B cell (primary cell): ENCODE measurements at regions not wholly inside any gene's neighbourhood (a gene's known extent, or its start where the extent isn't known, plus 50 kb on each side); places are given as distances from the start of the nearest gene placed in this dataset.

Source experiments
- ATAC-seq: fragments of 200-7000 bp; cut with Tn5 transposase; one replicate; pipeline ENCODE4 v1.10.0; 2021; ENCODE audit warnings: low read depth, mild to moderate bottlenecking, moderate number of reproducible peaks, moderate library complexity
- CTCF ChIA-PET: fragments of 350-600 bp; sonication (Branson Sonifier 250); formaldehyde crosslinking; loops from one replicate; lab custom pipeline; 2021; ENCODE audit warnings: antibody characterized with exemption, inconsistent platforms; lab: Charles Lee
- POLR2A ChIA-PET: fragments of 350-600 bp; sonication (Branson Sonifier 250); formaldehyde crosslinking; loops from one replicate; lab custom pipeline; 2021; ENCODE audit warnings: antibody characterized with exemption; lab: Charles Lee
- DNase-seq: peaks from one replicate; pipeline ENCODE4 v3.0.0; 2013
- H2AFZ ChIP-seq: 2 replicates; pipeline ENCODE4 v1.6.1; 2012; ENCODE audit warnings: mild to moderate bottlenecking, low read depth, low read length; ENCODE audit not compliant: insufficient read depth, poor library complexity, severe bottlenecking
- H3K27ac ChIP-seq, 2 donors: 1 replicate in 1 of 2; 2 replicates in 1 of 2; pipeline ENCODE4 v1.5.1; 2012 to 2013; ENCODE audit warnings: low read length in 2 of 2, mild to moderate bottlenecking in 2 of 2, moderate library complexity in 1 of 2
- H3K27me3 ChIP-seq, 4 experiments: fragments of 200-600 bp in 1 of 4; sonication (generic) in 1 of 4; replicated peaks in 1 of 4; 1 replicate in 2 of 4; 2 replicates in 2 of 4; pipeline versions ENCODE4 v1.6.1 to v1.7.0; 2013 to 2016; ENCODE audit warnings: low read length in 3 of 4, mild to moderate bottlenecking in 2 of 4, mixed read lengths in 1 of 4, moderate library complexity in 1 of 4; ENCODE audit not compliant: insufficient read depth in 4 of 4, control insufficient read depth in 3 of 4; ENCODE audit errors: control extremely low read depth in 1 of 4
- H3K36me3 ChIP-seq, 2 experiments: replicated peaks in 1 of 2; 1 replicate in 1 of 2; 2 replicates in 1 of 2; pipeline versions ENCODE4 v1.6.1 to v1.7.1; 2013; ENCODE audit warnings: low read length in 1 of 2; ENCODE audit not compliant: insufficient read depth in 2 of 2, control insufficient read depth in 1 of 2; ENCODE audit errors: control extremely low read depth in 1 of 2, extremely low read depth in 1 of 2
- H3K4me1 ChIP-seq, 2 donors: fragments of 200-600 bp in 1 of 2; sonication (generic) in 1 of 2; 1 replicate in 1 of 2; 2 replicates in 1 of 2; pipeline versions ENCODE4 v1.5.1 to v1.6.1; 2013 to 2017; ENCODE audit warnings: low read length in 2 of 2; ENCODE audit not compliant: control insufficient read depth in 2 of 2, insufficient read depth in 2 of 2
- H3K4me2 ChIP-seq: replicated peaks from 2 replicates; pipeline ENCODE3; 2012; ENCODE audit warnings: mild to moderate bottlenecking, low read depth, low read length; ENCODE audit not compliant: poor library complexity, severe bottlenecking
- H3K4me3 ChIP-seq, 5 experiments: fragments of 200-600 bp in 1 of 5; sonication (generic) in 1 of 5; 1 replicate in 3 of 5; 2 replicates in 2 of 5; pipeline versions ENCODE4 v1.5.1 to v1.7.0; 2011 to 2016; ENCODE audit warnings: low read length in 4 of 5, mild to moderate bottlenecking in 4 of 5, low read depth in 2 of 5, control low read depth in 1 of 5, moderate library complexity in 1 of 5; ENCODE audit not compliant: insufficient read depth in 1 of 5; ENCODE audit errors: control extremely low read depth in 1 of 5, extremely low read depth in 1 of 5
- H3K79me2 ChIP-seq: fragments of 200-600 bp; sonication (generic); one replicate; pipeline ENCODE4 v1.6.0; 2016; ENCODE audit warnings: low read length; ENCODE audit not compliant: control insufficient read depth, insufficient read depth
- H3K9ac ChIP-seq: fragments of 200-600 bp; sonication (generic); 2 replicates; pipeline ENCODE4 v1.6.1; 2017; ENCODE audit warnings: mild to moderate bottlenecking, low read length, moderate library complexity
- H3K9me3 ChIP-seq, 3 donors: one replicate each; pipeline versions ENCODE4 v1.6.1 to v1.7.1; 2013; ENCODE audit warnings: low read length in 2 of 3; ENCODE audit not compliant: control insufficient read depth in 2 of 3, insufficient read depth in 1 of 3; ENCODE audit errors: control extremely low read depth in 1 of 3
- H4K20me1 ChIP-seq: 2 replicates; pipeline ENCODE4 v1.6.0; 2012; ENCODE audit warnings: mild to moderate bottlenecking, low read length; ENCODE audit not compliant: insufficient read depth, control insufficient read depth, poor library complexity, severe bottlenecking
- H3K27ac Mint-ChIP-seq: one replicate; pipeline ENCODE4 v1.8.0; 2021; ENCODE audit warnings: mixed read lengths
- H3K27me3 Mint-ChIP-seq: one replicate; pipeline ENCODE4 v1.8.0; 2021; ENCODE audit warnings: mixed read lengths
- H3K4me1 Mint-ChIP-seq: one replicate; pipeline ENCODE4 v1.8.0; 2021; ENCODE audit warnings: mixed read lengths
- H3K4me3 Mint-ChIP-seq: one replicate; pipeline ENCODE4 v1.8.0; 2021; ENCODE audit warnings: mixed read lengths
- H3K9me3 Mint-ChIP-seq: one replicate; pipeline ENCODE4 v1.8.0; 2022; ENCODE audit warnings: mixed read lengths; ENCODE audit not compliant: insufficient read depth
- CTCF ChIP-seq: fragments of 200-600 bp; IDR thresholded peaks from one replicate; pipeline ENCODE4 v1.8.0; 2022; ENCODE audit warnings: antibody characterized with exemption, mild to moderate bottlenecking
- EZH2 ChIP-seq: IDR thresholded peaks from 2 replicates; pipeline ENCODE4 v1.6.1; 2012; ENCODE audit warnings: borderline replicate concordance, low read depth, mild to moderate bottlenecking, moderate library complexity, low read length; ENCODE audit not compliant: insufficient read depth, poor library complexity, severe bottlenecking
- WGBS: methylation state at CpG from one replicate; pipeline ENCODE4 v1.1.5; 2013; ENCODE audit warnings: missing lambda C conversion rate; ENCODE audit not compliant: insufficient coverage; 5-methylcytosine and 5-hydroxymethylcytosine counted together
- intact Hi-C: fragments of 100-400 bp; cut with micrococcal nuclease; formaldehyde crosslinking; loops from one replicate; pipeline ENCODE4 v1.10.0; 2022

- ChIA-PET CTCF (no interaction called here), POLR2A (no interaction called here)
- Histone ChIP-seq H3K4me1 (no peaks in the 10 kb centered on the region), H4K20me1 (no peaks in the 10 kb centered on the region), H2AFZ (no peak overlapping the region), H3K27ac (no peak overlapping the region), H3K9me3 (no peaks in the 10 kb centered on the region), H3K9ac (no peak overlapping the region), H3K4me2 (no peak overlapping the region), H3K27me3 (no peaks in the 10 kb centered on the region), H3K4me3 (no peak overlapping the region), H3K79me2 (no peaks in the 10 kb centered on the region), H3K36me3 (no peaks in the 10 kb centered on the region)
- Mint-ChIP-seq H3K9me3 (no peaks in the 10 kb centered on the region), H3K27me3 (no peaks in the 10 kb centered on the region), H3K27ac (no peak overlapping the region), H3K4me1 (no peaks in the 10 kb centered on the region), H3K4me3 (no peak overlapping the region)
- 100% methylated on average over 1 of the region's 6 CpGs for WGBS
- DNase-seq (no peak), ATAC-seq (no peak)
- no peak for TF ChIP-seq CTCF
- no peak for TF ChIP-seq EZH2
- intact Hi-C loops, result no loop called here
Measured at GRCh38 chr4:164056426-164057142, 562.1 kb downstream of the TMA16 start.

GRCh38 chr4:164058776-164059445, 564.4 kb downstream of the TMA16 start:
- Histone ChIP-seq H3K4me2 (no peak overlapping the region), H3K9me3 (no peaks in the 10 kb centered on the region), H3K36me3 (no peaks in the 10 kb centered on the region), H3K9ac (no peak overlapping the region), H2AFZ (no peak overlapping the region), H4K20me1 (no peaks in the 10 kb centered on the region), H3K4me3 (no peak overlapping the region), H3K4me1 (no peaks in the 10 kb centered on the region), H3K79me2 (no peaks in the 10 kb centered on the region), H3K27ac (no peak overlapping the region), H3K27me3 (no peaks in the 10 kb centered on the region)
- TF ChIP-seq EZH2, result no peak
- TF ChIP-seq CTCF, result no peak
- H3K27ac Mint-ChIP-seq, result no peak overlapping the region
- intact Hi-C loops, result no loop called here
- no CpG with 5 or more reads among the region's 5 CpGs for WGBS
- CTCF ChIA-PET, result no interaction called here
- H3K4me3 Mint-ChIP-seq, result no peak overlapping the region
- DNase-seq (no peak), ATAC-seq (no peak)
- POLR2A ChIA-PET, result no interaction called here
- H3K9me3 Mint-ChIP-seq, result peaks cover 5% of the 10 kb centered on the region
- no peaks in the 10 kb centered on the region for H3K27me3 Mint-ChIP-seq
- no peaks in the 10 kb centered on the region for H3K4me1 Mint-ChIP-seq
